ENCODE measurements at regions not wholly inside any gene's neighbourhood (a gene's known extent, or its start where the extent isn't known, plus 50 kb on each side); places are given as distances from the start of the nearest gene placed in this dataset.

DNA sequence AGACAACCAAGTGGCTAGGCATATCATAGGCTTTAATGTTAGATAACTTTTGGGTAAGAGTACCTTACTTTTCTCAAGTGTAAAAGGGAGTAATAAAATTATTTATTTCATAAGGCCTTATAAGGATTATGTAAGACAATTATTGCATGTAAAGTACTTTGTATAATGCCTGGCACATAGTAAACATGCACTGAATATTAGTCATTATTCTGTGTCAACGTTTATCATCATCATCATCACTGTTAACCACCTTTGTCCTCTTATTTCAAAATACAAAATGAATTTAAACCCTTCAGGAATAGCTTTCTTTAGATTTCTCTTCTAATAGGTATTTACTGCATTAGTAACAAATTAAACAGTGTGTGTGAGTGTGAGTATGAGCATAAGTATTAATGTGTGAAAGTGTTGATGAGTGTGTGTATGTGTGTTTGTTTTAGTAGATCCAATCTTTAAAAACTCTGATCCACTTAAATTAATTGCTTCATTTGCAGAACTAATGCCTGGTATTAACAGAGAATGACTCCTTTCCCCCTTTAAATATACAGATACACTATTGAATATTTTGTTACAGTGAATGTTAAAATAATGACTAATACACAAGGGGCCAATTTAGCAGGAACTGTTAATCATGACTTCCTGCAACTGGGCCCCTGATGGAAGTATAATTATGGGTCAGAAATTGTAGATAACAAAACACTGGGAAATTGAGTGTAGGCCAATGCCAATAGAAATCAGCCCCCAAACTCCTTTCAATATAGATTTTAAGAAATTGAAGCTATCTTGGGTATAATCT lies 213.3 kb upstream of the FZD8 start:
- TF ChIP-seq, protein P1, sequence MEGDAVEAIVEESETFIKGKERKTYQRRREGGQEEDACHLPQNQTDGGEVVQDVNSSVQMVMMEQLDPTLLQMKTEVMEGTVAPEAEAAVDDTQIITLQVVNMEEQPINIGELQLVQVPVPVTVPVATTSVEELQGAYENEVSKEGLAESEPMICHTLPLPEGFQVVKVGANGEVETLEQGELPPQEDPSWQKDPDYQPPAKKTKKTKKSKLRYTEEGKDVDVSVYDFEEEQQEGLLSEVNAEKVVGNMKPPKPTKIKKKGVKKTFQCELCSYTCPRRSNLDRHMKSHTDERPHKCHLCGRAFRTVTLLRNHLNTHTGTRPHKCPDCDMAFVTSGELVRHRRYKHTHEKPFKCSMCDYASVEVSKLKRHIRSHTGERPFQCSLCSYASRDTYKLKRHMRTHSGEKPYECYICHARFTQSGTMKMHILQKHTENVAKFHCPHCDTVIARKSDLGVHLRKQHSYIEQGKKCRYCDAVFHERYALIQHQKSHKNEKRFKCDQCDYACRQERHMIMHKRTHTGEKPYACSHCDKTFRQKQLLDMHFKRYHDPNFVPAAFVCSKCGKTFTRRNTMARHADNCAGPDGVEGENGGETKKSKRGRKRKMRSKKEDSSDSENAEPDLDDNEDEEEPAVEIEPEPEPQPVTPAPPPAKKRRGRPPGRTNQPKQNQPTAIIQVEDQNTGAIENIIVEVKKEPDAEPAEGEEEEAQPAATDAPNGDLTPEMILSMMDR (IDR thresholded peaks at IDR 0.05), result no peak
- TF ChIP-seq POLR2A (IDR thresholded peaks at IDR 0.05), result no peak
- intact Hi-C loops (cut with DNase I; ENCODE audit: low total_unique reads), result no loop called here
- DNase-seq (ENCODE audit: low spot score in 2 of 2), result no peak
- 15 to 44% methylated on average over 1 of the region's 1 CpG for WGBS, 2 donors
- H3K4me3 ChIP-seq (ENCODE audit: low read depth, poor library complexity, severe bottlenecking), result no peak overlapping the region

DNA sequence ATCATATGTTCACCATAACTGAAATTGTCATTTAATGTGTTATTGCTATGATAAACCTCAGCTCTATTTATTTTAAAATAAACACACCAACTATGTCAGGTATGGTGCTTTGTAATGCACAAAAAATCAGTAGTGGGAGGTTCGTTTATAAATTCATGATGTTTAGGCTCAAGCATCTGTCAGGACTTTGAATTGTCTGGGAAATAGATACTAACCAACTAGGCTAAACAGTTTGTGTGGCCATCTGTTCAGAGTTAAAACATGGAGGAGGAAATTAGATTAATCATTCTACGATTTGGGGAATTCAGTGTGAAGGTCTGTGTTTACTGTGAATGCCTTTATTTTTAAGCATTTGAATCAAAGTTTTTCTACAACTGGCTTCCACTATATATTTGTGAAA lies 212.6 kb upstream of the FZD8 start:
- TF ChIP-seq POLR2A (IDR thresholded peaks at IDR 0.05), result no peak
- TF ChIP-seq, protein P1 (IDR thresholded peaks at IDR 0.05), result no peak
- no peak overlapping the region for H3K4me3 ChIP-seq (ENCODE audit: low read depth, poor library complexity, severe bottlenecking)
- intact Hi-C loops (cut with DNase I; ENCODE audit: low total_unique reads), result no loop called here
- DNase-seq (ENCODE audit: low spot score in 2 of 2), result no peak
- WGBS, 2 donors, result 67 to 72% methylated on average over 2 of the region's 2 CpGs

DNA sequence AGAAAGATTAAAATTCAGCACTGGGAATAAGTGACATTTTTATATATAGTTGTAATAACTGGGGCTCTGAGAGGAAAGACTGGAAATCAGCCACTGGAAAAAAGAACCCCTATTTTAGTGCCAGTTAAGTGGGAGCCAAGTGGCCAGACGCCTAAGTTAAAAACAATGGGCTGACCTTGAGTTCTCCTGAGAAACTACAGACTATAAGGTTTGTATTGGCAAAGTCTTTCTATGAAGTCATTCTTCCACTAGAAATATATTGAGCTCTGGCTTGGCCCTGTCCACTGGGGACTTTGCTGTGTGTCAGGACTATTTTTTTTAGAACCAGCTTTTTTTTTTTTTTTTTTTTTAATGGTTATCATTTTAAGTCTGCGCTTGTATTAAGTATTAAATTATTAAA lies 210.6 kb upstream of the FZD8 start:
- no peak for DNase-seq (ENCODE audit: low spot score in 2 of 2)
- TF ChIP-seq, protein P1 (IDR thresholded peaks at IDR 0.05), result no peak
- TF ChIP-seq POLR2A (IDR thresholded peaks at IDR 0.05), result no peak
- intact Hi-C loops (cut with DNase I; ENCODE audit: low total_unique reads), result no loop called here
- WGBS, 2 donors, result 73 to 82% methylated on average over 2 of the region's 2 CpGs
- H3K4me3 ChIP-seq (ENCODE audit: low read depth, poor library complexity, severe bottlenecking), result no peak overlapping the region

DNA sequence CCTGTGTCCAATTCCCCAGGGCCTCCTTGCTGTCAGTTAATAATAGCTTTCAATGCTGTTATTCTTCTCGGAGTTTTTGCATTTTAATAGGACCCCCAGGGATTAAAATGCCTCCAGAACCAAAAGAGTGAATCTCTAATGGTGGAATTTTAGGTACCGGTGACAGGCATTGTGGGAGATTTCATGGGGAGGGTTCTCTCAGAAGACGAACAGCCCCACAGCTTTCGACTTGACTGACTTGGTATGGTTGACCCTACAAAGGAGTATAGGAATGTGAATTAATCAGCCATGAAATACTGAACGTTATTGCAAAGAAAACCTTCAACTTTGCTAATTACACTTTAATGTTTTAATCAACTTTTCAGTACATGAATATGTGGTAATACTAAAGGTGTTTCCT lies 206.3 kb upstream of the FZD8 start:
- no peak for DNase-seq (ENCODE audit: low spot score in 2 of 2)
- intact Hi-C loops (cut with DNase I; ENCODE audit: low total_unique reads), result no loop called here
- TF ChIP-seq POLR2A (IDR thresholded peaks at IDR 0.05), result no peak
- TF ChIP-seq, protein P1 (IDR thresholded peaks at IDR 0.05), result no peak
- WGBS, 2 donors, result 62 to 69% methylated on average over 5 of the region's 5 CpGs
- no peak overlapping the region for H3K4me3 ChIP-seq (ENCODE audit: low read depth, poor library complexity, severe bottlenecking)

DNA sequence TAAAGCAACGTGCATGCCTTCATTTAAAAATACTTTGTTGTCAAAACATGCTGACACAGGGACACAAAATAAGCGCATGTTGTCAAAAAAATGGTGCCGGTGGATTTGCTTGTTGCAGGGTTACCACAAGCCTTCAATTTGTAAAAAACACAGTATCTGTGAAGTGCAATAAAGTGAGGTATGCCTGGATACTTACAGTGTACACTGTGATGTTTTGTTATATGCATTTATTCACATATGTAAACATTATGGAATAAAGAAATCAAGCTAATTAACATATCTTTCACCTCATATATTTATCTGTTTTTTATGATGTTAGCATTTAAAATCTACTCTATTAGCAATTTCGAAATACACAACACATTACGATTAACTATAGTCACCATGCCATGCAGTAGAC lies 202.6 kb upstream of the FZD8 start:
- TF ChIP-seq, protein P1 (IDR thresholded peaks at IDR 0.05), result no peak
- TF ChIP-seq POLR2A (IDR thresholded peaks at IDR 0.05), result no peak
- 89 to 93% methylated on average over 5 of the region's 5 CpGs for WGBS, 2 donors
- intact Hi-C loops (cut with DNase I; ENCODE audit: low total_unique reads), result no loop called here
- DNase-seq (ENCODE audit: low spot score in 2 of 2), result no peak
- H3K4me3 ChIP-seq (ENCODE audit: low read depth, poor library complexity, severe bottlenecking), result no peak overlapping the region

Data from lower leg skin (tissue), 4 donors.